Mesendoderm (in vitro differentiated cells): ENCODE measurements at regions not wholly inside any gene's neighbourhood (a gene's known extent, or its start where the extent isn't known, plus 50 kb on each side); places are given as distances from the start of the nearest gene placed in this dataset.

Experiments used
- DNase-seq: peaks from one replicate; pipeline ENCODE4 v3.0.0; 2013
- H2AK5ac ChIP-seq: 2 replicates; pipeline ENCODE4 v1.6.1; 2013; ENCODE audit warnings: low read length, inconsistent platforms
- H2BK120ac ChIP-seq: 2 replicates; pipeline ENCODE4 v1.6.1; 2013; ENCODE audit warnings: low read depth, mild to moderate bottlenecking, low read length, moderate library complexity, mixed read lengths
- H2BK15ac ChIP-seq: replicated peaks from 2 replicates; pipeline ENCODE4 v1.6.1; 2013; ENCODE audit warnings: low read depth, mild to moderate bottlenecking, moderate library complexity
- H2BK5ac ChIP-seq: 2 replicates; pipeline ENCODE4 v1.6.1; 2013; ENCODE audit warnings: low read length, inconsistent platforms
- H3K18ac ChIP-seq: 2 replicates; pipeline ENCODE4 v1.6.1; 2013; ENCODE audit warnings: mild to moderate bottlenecking, low read length, mixed read lengths
- H3K23ac ChIP-seq: one replicate; pipeline ENCODE4 v1.6.1; 2013; ENCODE audit warnings: low read length
- H3K27ac ChIP-seq: 2 replicates; pipeline ENCODE4 v1.5.1; 2013; ENCODE audit warnings: low read depth, mild to moderate bottlenecking, inconsistent platforms, low read length, moderate library complexity
- H3K27me3 ChIP-seq: 2 replicates; pipeline ENCODE4 v1.6.1; 2013; ENCODE audit warnings: low read length, control low read depth, mild to moderate bottlenecking, inconsistent platforms; ENCODE audit not compliant: insufficient read depth, poor library complexity
- H3K36me3 ChIP-seq: 2 replicates; pipeline ENCODE4 v1.6.1; 2013; ENCODE audit warnings: low read length, inconsistent platforms; ENCODE audit not compliant: control insufficient read depth, insufficient read depth
- H3K4ac ChIP-seq: one replicate; pipeline ENCODE4 v1.6.1; 2013; ENCODE audit warnings: low read depth, mild to moderate bottlenecking, low read length, moderate library complexity
- H3K4me1 ChIP-seq: 2 replicates; pipeline ENCODE4 v1.6.1; 2013; ENCODE audit warnings: low read depth, low read length, inconsistent platforms; ENCODE audit not compliant: control insufficient read depth
- H3K4me2 ChIP-seq: 2 replicates; pipeline ENCODE4 v1.6.1; 2013; ENCODE audit warnings: low read length
- H3K4me3 ChIP-seq: 2 replicates; pipeline ENCODE4 v1.5.1; 2013; ENCODE audit warnings: mild to moderate bottlenecking, low read length
- H3K56ac ChIP-seq: one replicate; pipeline ENCODE4 v1.6.1; 2013; ENCODE audit warnings: low read length
- H3K79me1 ChIP-seq: 2 replicates; pipeline ENCODE4 v1.6.1; 2013; ENCODE audit warnings: low read length, inconsistent platforms
- H3K79me2 ChIP-seq: 2 replicates; pipeline ENCODE4 v1.6.1; 2013; ENCODE audit warnings: mild to moderate bottlenecking, low read length; ENCODE audit not compliant: control insufficient read depth, insufficient read depth
- H3K9ac ChIP-seq: 2 replicates; pipeline ENCODE4 v1.6.1; 2013; ENCODE audit warnings: low read length, inconsistent platforms
- H4K5ac ChIP-seq: one replicate; pipeline ENCODE4 v1.6.1; 2013; ENCODE audit warnings: low read length
- H4K8ac ChIP-seq: one replicate; pipeline ENCODE4 v1.6.1; 2013; ENCODE audit warnings: low read depth, mild to moderate bottlenecking, control low read depth, low read length, moderate library complexity
- WGBS: extraction: QIAGEN DNeasy Blood & Tissue Kit; methylation state at CpG from one replicate; pipeline ENCODE4 v1.1.7; 2013; ENCODE audit warnings: low lambda C conversion rate, missing lambda C conversion rate; ENCODE audit not compliant: insufficient coverage; ENCODE audit errors: extremely low coverage; 5-methylcytosine and 5-hydroxymethylcytosine counted together

DNA sequence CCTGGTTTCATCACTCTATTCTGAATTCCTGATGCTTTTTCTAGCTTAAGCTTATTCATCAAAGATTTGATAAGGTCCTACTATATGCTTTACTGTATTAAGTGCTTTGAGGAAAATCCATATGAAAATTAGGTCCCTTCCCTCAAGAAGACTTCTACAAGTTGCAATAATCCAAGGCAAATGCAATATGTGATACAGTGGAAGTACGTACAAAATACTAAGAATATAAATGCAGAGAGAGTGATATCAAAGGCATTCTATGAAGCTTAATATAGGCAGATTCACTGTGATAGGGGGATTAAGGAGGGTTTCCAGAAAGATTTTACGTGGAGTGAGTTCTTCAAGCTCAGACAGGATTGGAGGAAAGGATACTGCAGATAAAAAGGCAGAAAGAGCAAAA, 142.1 kb downstream of the C6orf118 start:
- Histone ChIP-seq H3K4me2 (no peak overlapping the region), H2BK120ac (no peak overlapping the region), H3K56ac (no peak overlapping the region), H3K4ac (no peak overlapping the region), H2AK5ac (no peak overlapping the region), H3K18ac (no peak overlapping the region), H4K8ac (no peak overlapping the region), H3K9ac (no peak overlapping the region), H3K27ac (no peak overlapping the region), H3K79me2 (no peaks in the 10 kb centered on the region), H3K36me3 (no peaks in the 10 kb centered on the region), H2BK5ac (no peak overlapping the region), H2BK15ac (no peak overlapping the region), H3K27me3 (no peaks in the 10 kb centered on the region), H3K79me1 (no peaks in the 10 kb centered on the region), H3K4me3 (no peak overlapping the region), H3K23ac (no peak overlapping the region), H4K5ac (no peak overlapping the region), H3K4me1 (no peaks in the 10 kb centered on the region)
- no CpG with 5 or more reads among the region's 2 CpGs for WGBS
- DNase-seq = no peak

DNA sequence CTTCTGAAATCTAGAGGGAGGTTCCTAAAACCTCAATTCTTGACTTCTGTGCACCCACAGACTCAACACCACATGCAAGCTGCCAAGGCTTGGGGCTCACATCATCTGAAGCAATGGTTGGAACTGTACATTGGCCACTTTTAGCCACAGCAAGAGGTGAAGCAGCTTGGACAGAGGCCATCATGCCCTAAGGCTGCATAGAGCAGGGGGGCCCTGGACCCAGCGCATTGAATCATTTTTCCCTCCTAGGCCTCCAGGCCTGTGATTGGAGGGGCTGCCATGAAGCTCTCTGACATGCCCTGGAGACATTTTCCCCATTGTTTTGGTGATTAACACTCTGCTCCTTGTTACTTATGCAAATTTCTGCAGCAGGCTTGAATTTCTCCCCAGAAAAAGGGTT, 145.9 kb downstream of the C6orf118 start:
- H3K18ac ChIP-seq = no peak overlapping the region
- no peak overlapping the region for H3K27ac ChIP-seq
- H3K79me1 ChIP-seq = no peaks in the 10 kb centered on the region
- no peak overlapping the region for H3K4me2 ChIP-seq
- no peak overlapping the region for H3K4me3 ChIP-seq
- no peaks in the 10 kb centered on the region for H3K27me3 ChIP-seq
- H4K5ac ChIP-seq = no peak overlapping the region
- H3K36me3 ChIP-seq = no peaks in the 10 kb centered on the region
- WGBS = no CpG with 5 or more reads among the region's 1 CpG
- H2BK5ac ChIP-seq = no peak overlapping the region
- no peak overlapping the region for H2AK5ac ChIP-seq
- no peak overlapping the region for H3K4ac ChIP-seq
- H3K4me1 ChIP-seq = no peaks in the 10 kb centered on the region
- no peak overlapping the region for H4K8ac ChIP-seq
- no peaks in the 10 kb centered on the region for H3K79me2 ChIP-seq
- H3K56ac ChIP-seq = no peak overlapping the region
- no peak overlapping the region for H2BK120ac ChIP-seq
- DNase-seq = no peak
- no peak overlapping the region for H3K23ac ChIP-seq
- H2BK15ac ChIP-seq = no peak overlapping the region
- no peak overlapping the region for H3K9ac ChIP-seq

DNA sequence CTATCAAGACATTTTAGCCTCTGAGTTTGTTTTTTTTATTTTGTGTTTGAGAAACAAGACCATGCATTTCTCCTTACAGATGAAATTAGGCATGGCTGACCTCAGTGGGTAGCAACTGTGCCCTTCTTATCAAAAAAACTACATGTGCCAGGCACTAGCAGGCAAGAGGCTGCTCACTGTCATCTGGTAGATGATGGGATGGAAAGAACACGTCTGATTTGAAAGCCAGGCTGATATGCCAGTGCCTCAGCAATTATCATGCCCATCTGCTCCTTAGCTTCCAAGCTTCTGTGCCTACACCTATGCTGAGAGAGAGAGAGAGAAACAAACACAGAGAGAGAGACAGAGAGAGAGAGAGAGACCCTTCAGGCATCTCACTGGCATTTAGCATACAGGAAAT, 149.9 kb downstream of the C6orf118 start:
- Histone ChIP-seq H3K4me2 (no peak overlapping the region), H3K23ac (no peak overlapping the region), H2BK15ac (no peak overlapping the region), H2AK5ac (no peak overlapping the region), H3K79me1 (no peaks in the 10 kb centered on the region), H3K4me1 (no peaks in the 10 kb centered on the region), H3K79me2 (no peaks in the 10 kb centered on the region), H3K27me3 (no peaks in the 10 kb centered on the region), H3K27ac (no peak overlapping the region), H4K8ac (no peak overlapping the region), H3K36me3 (no peaks in the 10 kb centered on the region), H2BK120ac (no peak overlapping the region), H3K4me3 (no peak overlapping the region), H3K4ac (no peak overlapping the region), H3K18ac (no peak overlapping the region), H3K56ac (no peak overlapping the region), H3K9ac (no peak overlapping the region), H4K5ac (no peak overlapping the region), H2BK5ac (no peak overlapping the region)
- no CpG with 5 or more reads among the region's 1 CpG for WGBS
- no peak for DNase-seq

DNA sequence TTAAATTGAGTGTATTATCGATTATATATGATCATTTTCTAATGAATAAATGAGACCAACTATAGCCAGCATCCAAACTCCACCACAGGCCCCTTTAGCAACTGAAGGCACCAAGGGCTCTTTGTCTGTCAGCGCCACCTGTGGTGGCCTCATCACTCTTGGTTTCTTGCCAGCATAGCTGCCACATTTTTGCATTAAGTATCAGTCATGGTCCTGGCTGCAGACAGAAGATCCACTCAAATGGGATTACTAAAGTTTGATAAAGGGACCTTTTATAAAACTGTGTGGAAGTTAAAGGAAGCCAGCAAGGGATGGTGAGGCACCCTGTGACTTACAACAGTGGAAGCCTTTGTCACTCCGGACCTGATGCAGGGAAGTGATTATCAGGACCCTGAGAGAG, 162.9 kb downstream of the C6orf118 start:
- Histone ChIP-seq H2AK5ac (no peak overlapping the region), H3K79me2 (no peaks in the 10 kb centered on the region), H3K4ac (no peak overlapping the region), H3K4me3 (no peak overlapping the region), H2BK15ac (no peak overlapping the region), H3K4me2 (no peak overlapping the region), H3K23ac (no peak overlapping the region), H3K4me1 (no peaks in the 10 kb centered on the region), H2BK120ac (no peak overlapping the region), H3K79me1 (no peaks in the 10 kb centered on the region), H2BK5ac (no peak overlapping the region), H3K27me3 (no peaks in the 10 kb centered on the region), H4K8ac (no peak overlapping the region), H3K27ac (no peak overlapping the region), H3K56ac (no peak overlapping the region), H3K36me3 (no peaks in the 10 kb centered on the region), H4K5ac (no peak overlapping the region), H3K9ac (no peak overlapping the region), H3K18ac (no peak overlapping the region)
- DNase-seq = no peak
- WGBS = no CpG with 5 or more reads among the region's 3 CpGs

DNA sequence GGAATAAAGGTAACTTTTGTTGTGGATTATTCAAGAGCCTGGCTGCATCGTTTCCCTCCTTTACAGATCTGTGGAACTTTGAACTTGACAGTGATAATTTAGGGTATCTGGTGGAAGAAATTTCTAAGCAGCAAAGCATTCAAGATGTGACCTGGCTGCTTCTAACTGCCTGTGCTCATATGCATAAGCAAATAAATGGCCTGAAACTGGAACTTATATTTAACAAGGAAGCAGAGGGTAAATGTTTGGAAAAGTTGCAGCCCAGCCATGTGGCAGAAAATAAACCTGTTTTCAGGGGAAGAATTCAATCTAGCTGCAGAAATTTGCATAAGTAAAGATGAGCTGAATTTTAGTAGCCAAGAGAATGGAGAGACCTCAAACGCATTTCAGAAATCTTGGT, 173.5 kb downstream of the C6orf118 start:
- no peak overlapping the region for H3K4ac ChIP-seq
- H3K23ac ChIP-seq = no peak overlapping the region
- no peaks in the 10 kb centered on the region for H3K36me3 ChIP-seq
- WGBS = no CpG with 5 or more reads among the region's 2 CpGs
- no peak overlapping the region for H3K27ac ChIP-seq
- no peak overlapping the region for H3K56ac ChIP-seq
- no peak overlapping the region for H2BK5ac ChIP-seq
- H2AK5ac ChIP-seq = no peak overlapping the region
- no peak for DNase-seq
- no peaks in the 10 kb centered on the region for H3K79me2 ChIP-seq
- no peaks in the 10 kb centered on the region for H3K27me3 ChIP-seq
- no peak overlapping the region for H4K8ac ChIP-seq
- no peaks in the 10 kb centered on the region for H3K4me1 ChIP-seq
- no peak overlapping the region for H3K9ac ChIP-seq
- no peak overlapping the region for H2BK15ac ChIP-seq
- no peak overlapping the region for H3K4me3 ChIP-seq
- no peak overlapping the region for H3K18ac ChIP-seq
- H4K5ac ChIP-seq = no peak overlapping the region
- H3K4me2 ChIP-seq = no peak overlapping the region
- no peaks in the 10 kb centered on the region for H3K79me1 ChIP-seq
- H2BK120ac ChIP-seq = no peak overlapping the region

DNA sequence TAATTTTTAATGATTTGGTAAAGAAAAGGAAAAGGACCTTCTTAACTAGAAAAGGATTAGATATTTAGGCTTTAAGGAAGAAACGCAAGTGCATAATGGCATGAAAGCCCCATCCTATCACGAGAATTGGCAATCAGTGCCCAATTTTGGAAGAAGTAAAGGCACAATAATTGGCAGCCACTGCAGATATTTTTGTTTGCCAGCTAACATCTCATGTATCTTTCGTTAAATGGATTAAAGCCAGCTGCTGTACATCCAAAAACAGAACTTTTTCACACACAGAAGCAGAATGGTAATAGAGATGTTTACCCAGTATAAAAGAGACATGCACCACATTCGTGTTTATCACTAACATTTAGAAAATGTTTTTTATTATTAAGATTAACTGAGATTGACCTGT, 180.3 kb downstream of the C6orf118 start:
- WGBS = no CpG with 5 or more reads among the region's 4 CpGs
- Histone ChIP-seq H3K23ac (no peak overlapping the region), H3K4me1 (no peaks in the 10 kb centered on the region), H3K27me3 (no peaks in the 10 kb centered on the region), H3K4me2 (no peak overlapping the region), H2BK120ac (no peak overlapping the region), H3K4me3 (no peak overlapping the region), H3K18ac (no peak overlapping the region), H3K79me1 (no peaks in the 10 kb centered on the region), H3K79me2 (no peaks in the 10 kb centered on the region), H3K27ac (no peak overlapping the region), H3K36me3 (no peaks in the 10 kb centered on the region), H2BK15ac (no peak overlapping the region), H4K5ac (no peak overlapping the region), H4K8ac (no peak overlapping the region), H3K9ac (no peak overlapping the region), H3K4ac (no peak overlapping the region), H3K56ac (no peak overlapping the region), H2AK5ac (no peak overlapping the region), H2BK5ac (no peak overlapping the region)
- no peak for DNase-seq
